IMR-90 (cell line): ENCODE measurements at regions not wholly inside any gene's neighbourhood (a gene's known extent, or its start where the extent isn't known, plus 50 kb on each side); places are given as distances from the start of the nearest gene placed in this dataset.

Experiments
- BHLHE40 ChIP-seq: fragments of 150-350 bp; IDR thresholded peaks from 2 replicates; pipeline ENCODE4 v1.6.1; 2016; ENCODE audit warnings: mild to moderate bottlenecking, low read depth, low read length
- CTCF ChIP-seq: conservative IDR thresholded peaks from 2 replicates; pipeline ENCODE4 v1.5.1; 2012; ENCODE audit warnings: mild to moderate bottlenecking, low read depth, low read length, improper control_type of control experiment
- MAFK ChIP-seq: IDR thresholded peaks from 2 replicates; pipeline ENCODE4 v1.6.1; 2012; ENCODE audit warnings: low read depth, low read length, improper control_type of control experiment
- NFE2L2 ChIP-seq: fragments of 150-350 bp; IDR thresholded peaks from 2 replicates; pipeline ENCODE4 v1.6.1; 2016; ENCODE audit warnings: low read depth, mild to moderate bottlenecking, low read length
- POLR2A ChIP-seq: IDR thresholded peaks from 2 replicates; pipeline ENCODE4 v1.6.1; 2012; ENCODE audit warnings: mild to moderate bottlenecking, low read depth, low read length
- TF ChIP-seq, protein P1 (sequence below): fragments of 150-350 bp; IDR thresholded peaks from 2 replicates; pipeline ENCODE4 v1.6.1; 2017; ENCODE audit warnings: mild to moderate bottlenecking, antibody characterized with exemption, low read length, low read depth

DNA sequence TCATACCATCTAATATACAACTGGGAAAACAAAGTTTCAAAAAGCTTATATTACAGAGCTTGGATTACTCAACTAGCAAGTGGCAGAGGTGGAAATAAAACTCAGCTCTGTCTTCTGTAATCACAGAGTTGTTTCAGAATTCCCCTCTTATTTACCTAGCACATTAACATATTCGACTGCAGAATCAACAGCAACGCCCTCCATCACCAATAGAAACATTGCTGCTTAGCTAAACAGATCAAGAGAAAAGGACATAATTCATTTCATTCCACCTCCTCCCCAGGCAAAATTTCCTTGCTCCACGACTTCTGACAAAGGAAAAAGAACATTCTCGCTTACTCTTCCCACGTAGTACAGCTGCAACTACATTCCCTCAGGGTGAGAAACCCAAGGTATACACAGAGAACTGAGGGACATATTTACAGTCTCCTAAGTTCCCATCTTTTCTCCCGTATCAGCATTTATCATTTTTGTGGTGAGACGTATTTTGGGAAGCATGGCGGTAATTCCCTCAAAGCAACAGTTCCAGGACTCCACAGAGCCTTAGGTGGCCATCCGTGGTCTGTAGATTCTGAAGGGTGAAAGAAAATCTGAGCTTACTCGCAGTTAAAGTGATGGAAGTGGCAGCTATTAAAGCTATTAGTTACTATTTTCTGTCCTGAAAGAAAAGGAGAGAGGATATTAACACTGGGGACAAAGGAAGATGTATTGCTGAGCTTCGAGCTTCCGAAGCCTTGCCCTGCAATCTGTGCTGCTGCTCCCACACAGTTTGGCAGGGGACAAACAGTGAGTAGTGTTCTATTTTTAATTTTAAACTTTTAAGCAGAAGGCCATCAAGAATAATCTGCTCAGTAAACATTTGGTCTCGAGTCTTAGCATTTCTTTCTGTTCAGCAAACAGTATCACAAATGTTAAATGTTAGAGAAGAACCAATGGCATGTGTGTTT, 1296.2 kb downstream of the CDH8 start:
- no peak for TF ChIP-seq CTCF
- TF ChIP-seq, protein P1, sequence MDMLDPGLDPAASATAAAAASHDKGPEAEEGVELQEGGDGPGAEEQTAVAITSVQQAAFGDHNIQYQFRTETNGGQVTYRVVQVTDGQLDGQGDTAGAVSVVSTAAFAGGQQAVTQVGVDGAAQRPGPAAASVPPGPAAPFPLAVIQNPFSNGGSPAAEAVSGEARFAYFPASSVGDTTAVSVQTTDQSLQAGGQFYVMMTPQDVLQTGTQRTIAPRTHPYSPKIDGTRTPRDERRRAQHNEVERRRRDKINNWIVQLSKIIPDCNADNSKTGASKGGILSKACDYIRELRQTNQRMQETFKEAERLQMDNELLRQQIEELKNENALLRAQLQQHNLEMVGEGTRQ: no peak
- TF ChIP-seq POLR2A: no peak
- no peak for TF ChIP-seq NFE2L2
- TF ChIP-seq MAFK: no peak
- TF ChIP-seq BHLHE40: no peak
